H9 (cell line): ENCODE measurements at regions not wholly inside any gene's neighbourhood (a gene's known extent, or its start where the extent isn't known, plus 50 kb on each side); places are given as distances from the start of the nearest gene placed in this dataset.

Experiments
- DNase-seq: peaks from one replicate; pipeline ENCODE4 v3.0.0-alpha.2; 2017
- H2AFZ ChIP-seq: one replicate; pipeline ENCODE4 v1.6.1; 2013; ENCODE audit warnings: mild to moderate bottlenecking, low read length, control low read depth, moderate library complexity
- H2AK5ac ChIP-seq: 2 replicates; pipeline ENCODE4 v1.6.1; 2013; ENCODE audit warnings: low read length, control low read depth, mixed read lengths; ENCODE audit not compliant: insufficient read length
- H2BK120ac ChIP-seq: one replicate; pipeline ENCODE4 v1.6.1; 2013; ENCODE audit warnings: low read depth, mild to moderate bottlenecking, low read length, control low read depth, inconsistent platforms; ENCODE audit not compliant: poor library complexity, severe bottlenecking
- H2BK12ac ChIP-seq: 2 replicates; pipeline ENCODE4 v1.6.1; 2013; ENCODE audit warnings: low read length, control low read depth, mixed read lengths, low read depth; ENCODE audit not compliant: insufficient read length
- H2BK15ac ChIP-seq: 2 replicates; pipeline ENCODE4 v1.6.1; 2013; ENCODE audit warnings: low read depth, low read length, control low read depth
- H2BK20ac ChIP-seq: one replicate; pipeline ENCODE4 v1.6.1; 2013; ENCODE audit warnings: low read depth, mild to moderate bottlenecking, low read length, control low read depth, inconsistent platforms; ENCODE audit not compliant: poor library complexity, severe bottlenecking
- H2BK5ac ChIP-seq: 2 replicates; pipeline ENCODE4 v1.6.1; 2013; ENCODE audit warnings: low read length, control low read depth, mixed read lengths; ENCODE audit not compliant: insufficient read length
- H3K14ac ChIP-seq: 2 replicates; pipeline ENCODE4 v1.6.1; 2013; ENCODE audit warnings: low read length, control low read depth; ENCODE audit not compliant: insufficient read depth
- H3K18ac ChIP-seq: 2 replicates; pipeline ENCODE4 v1.6.1; 2013; ENCODE audit warnings: low read depth, mild to moderate bottlenecking, mixed read lengths, low read length, control low read depth; ENCODE audit not compliant: insufficient read length
- H3K23ac ChIP-seq: 2 replicates; pipeline ENCODE4 v1.6.1; 2013; ENCODE audit warnings: low read length, control low read depth, mixed read lengths, low read depth; ENCODE audit not compliant: insufficient read length
- H3K23me2 ChIP-seq: 2 replicates; pipeline ENCODE4 v1.6.1; 2013; ENCODE audit warnings: low read depth, mild to moderate bottlenecking, mixed read lengths, low read length, control low read depth; ENCODE audit not compliant: insufficient read length, poor library complexity, severe bottlenecking
- H3K27ac ChIP-seq: 2 replicates; pipeline ENCODE4 v1.5.1; 2013; ENCODE audit warnings: low read length, control low read depth, mixed read lengths, low read depth; ENCODE audit not compliant: insufficient read length
- H3K27me3 ChIP-seq: 2 replicates; pipeline ENCODE4 v1.6.1; 2013; ENCODE audit warnings: low read length, control low read depth, inconsistent platforms; ENCODE audit not compliant: insufficient read depth
- H3K4ac ChIP-seq: 2 replicates; pipeline ENCODE4 v1.6.1; 2013; ENCODE audit warnings: low read depth, mild to moderate bottlenecking, control low read depth, inconsistent platforms, low read length, moderate library complexity
- H3K4me1 ChIP-seq: 2 replicates; pipeline ENCODE4 v1.6.1; 2013; ENCODE audit warnings: low read length, control low read depth, inconsistent platforms; ENCODE audit not compliant: insufficient read depth
- H3K4me2 ChIP-seq: 2 replicates; pipeline ENCODE4 v1.6.1; 2013; ENCODE audit warnings: low read length, control low read depth, mixed read lengths; ENCODE audit not compliant: insufficient read length, insufficient read depth
- H3K56ac ChIP-seq: 2 replicates; pipeline ENCODE4 v1.6.1; 2013; ENCODE audit warnings: low read depth, mild to moderate bottlenecking, mixed read lengths, low read length, control low read depth; ENCODE audit not compliant: insufficient read length
- H3K79me1 ChIP-seq: 2 replicates; pipeline ENCODE4 v1.6.1; 2013; ENCODE audit warnings: low read depth, mild to moderate bottlenecking, moderate library complexity, low read length, control low read depth, inconsistent platforms; ENCODE audit not compliant: insufficient read depth, poor library complexity, severe bottlenecking
- H3K79me2 ChIP-seq: 2 replicates; pipeline ENCODE4 v1.6.1; 2013; ENCODE audit warnings: low read length, control low read depth, inconsistent platforms; ENCODE audit not compliant: insufficient read depth
- H3K9ac ChIP-seq: 2 replicates; pipeline ENCODE4 v1.6.1; 2013; ENCODE audit warnings: low read length, control low read depth, mixed read lengths; ENCODE audit not compliant: insufficient read length; ENCODE audit errors: extremely low read depth
- H3K9me3 ChIP-seq: one replicate; pipeline ENCODE4 v1.6.1; 2013; ENCODE audit warnings: low read depth, low read length, inconsistent platforms; ENCODE audit not compliant: control insufficient read depth
- H3T11ph ChIP-seq: one replicate; pipeline ENCODE4 v1.6.1; 2013; ENCODE audit warnings: mild to moderate bottlenecking, low read length, control low read depth, inconsistent platforms
- H4K20me1 ChIP-seq: one replicate; pipeline ENCODE4 v1.6.1; 2013; ENCODE audit not compliant: control insufficient read depth, insufficient read length, insufficient read depth
- H4K5ac ChIP-seq: 2 replicates; pipeline ENCODE4 v1.6.1; 2013; ENCODE audit warnings: low read depth, mild to moderate bottlenecking, mixed read lengths, low read length, control low read depth; ENCODE audit not compliant: insufficient read length
- H4K8ac ChIP-seq: replicated peaks from 2 replicates; pipeline ENCODE4 v1.6.1; 2013; ENCODE audit warnings: low read length, control low read depth, mixed read lengths, low read depth; ENCODE audit not compliant: insufficient read length
- H4K91ac ChIP-seq: 2 replicates; pipeline ENCODE4 v1.6.1; 2013; ENCODE audit warnings: low read depth, mild to moderate bottlenecking, moderate library complexity, mixed read lengths, low read length, control low read depth; ENCODE audit not compliant: insufficient read length
- H3K27ac Mint-ChIP-seq, 3 experiments: 2 replicates in 2 of 3; 3 replicates in 1 of 3; pipeline ENCODE4 v1.8.0; 2020 to 2021; ENCODE audit warnings: mixed read lengths in 3 of 3, mild to moderate bottlenecking in 1 of 3, moderate library complexity in 1 of 3
- H3K27me3 Mint-ChIP-seq: 2 replicates; pipeline ENCODE4 v1.8.0; 2021; ENCODE audit warnings: low read depth, mild to moderate bottlenecking, moderate library complexity, mixed read lengths
- H3K36me3 Mint-ChIP-seq, 3 experiments: 2 replicates in 2 of 3; 3 replicates in 1 of 3; pipeline ENCODE4 v1.8.0; 2020 to 2021; ENCODE audit warnings: low read depth in 3 of 3, mixed read lengths in 3 of 3; ENCODE audit not compliant: insufficient read depth in 1 of 3
- H3K4me1 Mint-ChIP-seq, 2 experiments: 2 replicates each; pipeline ENCODE4 v1.8.0; 2020; ENCODE audit warnings: mixed read lengths in 2 of 2
- H3K4me3 Mint-ChIP-seq, 2 experiments: 2 replicates in 1 of 2; 3 replicates in 1 of 2; pipeline ENCODE4 v1.8.0; 2020 to 2021; ENCODE audit warnings: mild to moderate bottlenecking in 2 of 2, mixed read lengths in 2 of 2, moderate library complexity in 1 of 2
- H3K9me3 Mint-ChIP-seq, 2 experiments: 2 replicates in 1 of 2; 3 replicates in 1 of 2; pipeline ENCODE4 v1.8.0; 2020; ENCODE audit warnings: mild to moderate bottlenecking in 2 of 2, mixed read lengths in 2 of 2, moderate library complexity in 1 of 2
- CTCF ChIP-seq: fragments of 200-600 bp; sonication (generic); conservative IDR thresholded peaks from 3 replicates; pipeline ENCODE4 v1.8.0; 2021; ENCODE audit warnings: antibody characterized with exemption, mild to moderate bottlenecking
- WGBS: extraction: QIAGEN DNeasy Blood & Tissue Kit; methylation state at CpG from one replicate; pipeline ENCODE4 v1.1.7; 2013; ENCODE audit warnings: missing lambda C conversion rate, low lambda C conversion rate, mixed read lengths; ENCODE audit not compliant: insufficient read length; ENCODE audit errors: extremely low coverage; 5-methylcytosine and 5-hydroxymethylcytosine counted together

- Histone ChIP-seq H3K14ac (no peak overlapping the region), H3K9me3 (no peaks in the 10 kb centered on the region), H2BK15ac (no peak overlapping the region), H4K20me1 (no peaks in the 10 kb centered on the region), H3K4me2 (no peak overlapping the region), H2BK5ac (no peak overlapping the region), H4K91ac (no peak overlapping the region), H3K23ac (no peak overlapping the region), H2AK5ac (no peak overlapping the region), H3K18ac (no peak overlapping the region), H3K27me3 (no peaks in the 10 kb centered on the region), H4K8ac (no peak overlapping the region), H3K9ac (no peak overlapping the region), H3K23me2 (no peaks in the 10 kb centered on the region), H3K79me1 (no peaks in the 10 kb centered on the region), H2BK20ac (no peak overlapping the region), H3K79me2 (no peaks in the 10 kb centered on the region), H2AFZ (no peak overlapping the region), H3K4me1 (no peaks in the 10 kb centered on the region), H4K5ac (no peak overlapping the region), H3K4ac (no peak overlapping the region), H3K56ac (no peak overlapping the region), H3T11ph (no peak overlapping the region), H2BK120ac (no peak overlapping the region), H2BK12ac (no peak overlapping the region), H3K27ac (no peak overlapping the region)
- no peak for DNase-seq
- no CpG with 5 or more reads among the region's 5 CpGs for WGBS
- Mint-ChIP-seq H3K27me3 (no peaks in the 10 kb centered on the region), H3K4me3 (no peak overlapping the region), H3K4me1 (peaks cover 0 to 3% of the 10 kb centered on the region in 2 experiments; a peak in 2 of 4 replicates), H3K9me3 (0 out of 5 replicates have a peak, but pooled peaks cover 0 to 5% of the 10 kb centered on the region in 2 experiments), H3K36me3 (no peaks in the 10 kb centered on the region), H3K27ac (0 out of 7 replicates have a peak overlapping the region, but pooled peaks of 1 of the 3 experiments have one; percentile 26)
- TF ChIP-seq CTCF, result no peak
Observed at GRCh38 chr16:52812678-52813556, 239.8 kb downstream of the CHD9NB start.
